ENCODE measurements at regions not wholly inside any gene's neighbourhood (a gene's known extent, or its start where the extent isn't known, plus 50 kb on each side); places are given as distances from the start of the nearest gene placed in this dataset.

DNA sequence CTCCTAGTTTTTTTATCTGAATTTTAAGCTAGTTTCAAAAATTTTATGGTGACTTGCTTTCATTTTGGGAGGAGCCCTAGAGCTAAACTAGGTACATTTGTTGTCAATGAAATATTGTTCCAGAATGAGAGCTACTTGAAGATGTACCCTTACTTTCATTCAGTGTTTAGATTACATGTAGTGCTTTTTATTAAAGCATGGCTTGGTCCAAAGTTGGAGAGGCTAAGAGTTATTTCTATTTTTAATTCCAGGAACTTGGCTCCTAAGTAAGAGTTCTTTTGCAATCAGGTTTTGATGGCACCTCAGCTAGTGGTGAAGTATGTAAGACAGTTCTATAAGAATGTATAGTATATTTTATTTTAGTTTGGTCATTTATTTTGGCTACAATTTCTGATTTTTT is 165.5 kb downstream of the PRR32 start:
- no peak for ATAC-seq (ENCODE audit: low read depth)

DNA sequence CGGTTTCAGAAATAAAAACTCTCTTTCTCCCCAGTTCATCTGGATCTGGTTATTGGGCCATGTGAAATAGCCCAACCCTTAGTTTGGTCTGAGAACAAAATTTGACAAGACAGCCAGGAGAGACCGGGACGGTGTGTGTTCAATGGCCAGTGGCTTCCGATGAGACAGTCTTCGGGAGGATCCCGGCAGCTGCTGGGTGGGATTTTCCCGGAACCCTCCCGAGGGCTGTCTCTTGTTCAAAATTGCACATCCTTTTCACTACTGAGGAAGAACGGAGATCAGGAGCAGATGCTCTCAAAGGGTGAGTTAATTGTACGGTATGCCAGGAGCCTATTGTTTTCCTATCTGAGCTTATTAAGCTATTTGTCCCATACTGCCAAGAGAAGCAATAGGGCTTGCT is 166.5 kb downstream of the PRR32 start:
- Histone ChIP-seq H3K4me3 (ENCODE audit: severe bottlenecking) (no peak overlapping the region), H3K4me1 (ENCODE audit: insufficient read depth, poor library complexity, severe bottlenecking) (no peaks in the 10 kb centered on the region), H3K27ac (ENCODE audit: poor library complexity, severe bottlenecking) (no peak overlapping the region), H3K36me3 (ENCODE audit: low read depth) (no peaks in the 10 kb centered on the region), H3K9me3 (ENCODE audit: severe bottlenecking) (no peaks in the 10 kb centered on the region), H3K27me3 (ENCODE audit: insufficient read depth, poor library complexity, severe bottlenecking) (no peaks in the 10 kb centered on the region)
- TF ChIP-seq, protein P1, sequence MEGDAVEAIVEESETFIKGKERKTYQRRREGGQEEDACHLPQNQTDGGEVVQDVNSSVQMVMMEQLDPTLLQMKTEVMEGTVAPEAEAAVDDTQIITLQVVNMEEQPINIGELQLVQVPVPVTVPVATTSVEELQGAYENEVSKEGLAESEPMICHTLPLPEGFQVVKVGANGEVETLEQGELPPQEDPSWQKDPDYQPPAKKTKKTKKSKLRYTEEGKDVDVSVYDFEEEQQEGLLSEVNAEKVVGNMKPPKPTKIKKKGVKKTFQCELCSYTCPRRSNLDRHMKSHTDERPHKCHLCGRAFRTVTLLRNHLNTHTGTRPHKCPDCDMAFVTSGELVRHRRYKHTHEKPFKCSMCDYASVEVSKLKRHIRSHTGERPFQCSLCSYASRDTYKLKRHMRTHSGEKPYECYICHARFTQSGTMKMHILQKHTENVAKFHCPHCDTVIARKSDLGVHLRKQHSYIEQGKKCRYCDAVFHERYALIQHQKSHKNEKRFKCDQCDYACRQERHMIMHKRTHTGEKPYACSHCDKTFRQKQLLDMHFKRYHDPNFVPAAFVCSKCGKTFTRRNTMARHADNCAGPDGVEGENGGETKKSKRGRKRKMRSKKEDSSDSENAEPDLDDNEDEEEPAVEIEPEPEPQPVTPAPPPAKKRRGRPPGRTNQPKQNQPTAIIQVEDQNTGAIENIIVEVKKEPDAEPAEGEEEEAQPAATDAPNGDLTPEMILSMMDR (IDR thresholded peaks at IDR 0.05; ENCODE audit: poor library complexity, severe bottlenecking) = no peak
- DNase-seq (ENCODE audit: low spot score) = no peak
- ATAC-seq (ENCODE audit: low read depth) = no peak

More for the DNA sequence above, 165.5 kb downstream of the PRR32 start:
- no peak overlapping the region for H3K27ac ChIP-seq (ENCODE audit: poor library complexity, severe bottlenecking)
- no peak for DNase-seq (ENCODE audit: low spot score)
- H3K4me3 ChIP-seq (ENCODE audit: severe bottlenecking) = no peak overlapping the region
- H3K36me3 ChIP-seq (ENCODE audit: low read depth) = no peaks in the 10 kb centered on the region
- H3K4me1 ChIP-seq (ENCODE audit: insufficient read depth, poor library complexity, severe bottlenecking) = no peaks in the 10 kb centered on the region
- H3K9me3 ChIP-seq (ENCODE audit: severe bottlenecking) = no peaks in the 10 kb centered on the region
- H3K27me3 ChIP-seq (ENCODE audit: insufficient read depth, poor library complexity, severe bottlenecking) = no peaks in the 10 kb centered on the region
- TF ChIP-seq, protein P1 (IDR thresholded peaks at IDR 0.05; ENCODE audit: poor library complexity, severe bottlenecking) = no peak

DNA sequence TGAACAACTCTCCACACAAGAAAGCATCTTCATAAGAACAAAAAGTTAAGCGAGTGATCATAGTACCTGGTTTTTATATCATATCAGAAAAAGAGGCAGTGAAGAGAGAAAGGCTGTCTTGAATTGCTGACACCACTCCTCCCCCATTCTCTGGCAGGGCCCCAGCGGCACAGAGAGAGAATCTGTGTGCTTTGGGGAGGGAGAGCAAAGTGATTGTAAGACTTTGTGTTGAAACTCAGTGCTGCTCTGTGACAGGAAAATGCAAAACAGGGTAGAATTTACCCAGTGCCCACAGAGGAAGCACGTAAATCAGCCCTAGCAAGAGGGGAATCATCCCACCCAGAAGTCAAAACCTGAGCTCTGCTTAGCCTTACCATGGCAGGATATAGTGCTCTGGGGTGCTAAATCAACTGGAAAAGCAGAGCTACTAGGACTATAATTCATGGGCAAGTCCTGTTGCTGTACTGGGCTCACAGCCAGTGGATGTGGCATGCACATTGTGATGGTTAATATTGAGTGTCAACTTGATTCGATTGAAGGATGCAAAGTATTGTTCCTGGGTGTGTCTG is 174.6 kb downstream of the PRR32 start:
- Histone ChIP-seq H3K4me3 (ENCODE audit: severe bottlenecking) (no peak overlapping the region), H3K9me3 (ENCODE audit: severe bottlenecking) (no peaks in the 10 kb centered on the region), H3K4me1 (ENCODE audit: insufficient read depth, poor library complexity, severe bottlenecking) (no peaks in the 10 kb centered on the region), H3K27ac (ENCODE audit: poor library complexity, severe bottlenecking) (no peak overlapping the region), H3K36me3 (ENCODE audit: low read depth) (no peaks in the 10 kb centered on the region), H3K27me3 (ENCODE audit: insufficient read depth, poor library complexity, severe bottlenecking) (no peaks in the 10 kb centered on the region)
- TF ChIP-seq, protein P1 (IDR thresholded peaks at IDR 0.05; ENCODE audit: poor library complexity, severe bottlenecking) = no peak
- DNase-seq (ENCODE audit: low spot score) (no peak), ATAC-seq (ENCODE audit: low read depth) (no peak)

DNA sequence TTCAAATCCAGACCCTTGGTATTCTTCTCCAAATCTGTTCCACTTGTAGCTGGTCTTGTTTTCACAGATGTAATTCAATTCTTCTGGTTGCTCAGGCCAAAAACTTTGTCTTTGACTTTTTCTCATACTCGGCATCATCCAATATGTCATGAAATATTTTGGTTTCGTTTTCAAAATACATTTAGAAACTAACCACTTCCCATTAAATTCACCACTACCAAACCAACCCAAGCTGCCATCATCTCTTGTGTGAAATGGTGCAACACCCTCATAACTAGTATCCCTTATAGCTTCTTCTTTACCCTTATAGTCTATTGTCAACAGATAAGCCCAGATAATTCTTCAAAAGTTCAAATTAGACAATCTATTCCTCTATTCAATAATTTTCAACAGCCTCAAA is 192.1 kb downstream of the PRR32 start:
- no peaks in the 10 kb centered on the region for H3K9me3 ChIP-seq (ENCODE audit: severe bottlenecking)
- no peaks in the 10 kb centered on the region for H3K4me1 ChIP-seq (ENCODE audit: insufficient read depth, poor library complexity, severe bottlenecking)
- DNase-seq (ENCODE audit: low spot score) (no peak), ATAC-seq (ENCODE audit: low read depth) (no peak)
- no peaks in the 10 kb centered on the region for H3K36me3 ChIP-seq (ENCODE audit: low read depth)
- TF ChIP-seq, protein P1 (IDR thresholded peaks at IDR 0.05; ENCODE audit: poor library complexity, severe bottlenecking) = no peak
- no peak overlapping the region for H3K27ac ChIP-seq (ENCODE audit: poor library complexity, severe bottlenecking)
- H3K4me3 ChIP-seq (ENCODE audit: severe bottlenecking) = no peak overlapping the region
- no peaks in the 10 kb centered on the region for H3K27me3 ChIP-seq (ENCODE audit: insufficient read depth, poor library complexity, severe bottlenecking)

DNA sequence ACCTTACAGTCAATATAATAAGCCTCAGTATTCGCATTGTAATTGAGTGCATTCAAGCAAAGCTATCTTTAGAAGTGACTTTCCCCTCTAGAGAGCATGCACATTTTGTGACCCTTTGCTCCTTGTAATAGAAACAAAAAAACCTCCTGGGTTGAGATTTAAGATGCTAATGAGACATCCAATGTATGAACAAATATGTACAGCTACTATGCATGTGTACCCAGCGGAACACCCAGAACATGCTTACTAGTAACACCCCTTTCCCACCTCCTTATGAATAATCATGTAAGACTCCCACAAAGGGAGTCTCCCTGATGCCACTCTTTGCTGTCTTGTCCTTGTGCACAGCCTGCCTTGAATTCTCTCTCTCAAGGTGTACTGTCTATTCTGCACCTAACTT is 205.5 kb downstream of the PRR32 start:
- H3K4me1 ChIP-seq (ENCODE audit: insufficient read depth, poor library complexity, severe bottlenecking) = no peaks in the 10 kb centered on the region
- H3K9me3 ChIP-seq (ENCODE audit: severe bottlenecking) = no peaks in the 10 kb centered on the region
- no peaks in the 10 kb centered on the region for H3K27me3 ChIP-seq (ENCODE audit: insufficient read depth, poor library complexity, severe bottlenecking)
- DNase-seq (ENCODE audit: low spot score) (no peak), ATAC-seq (ENCODE audit: low read depth) (no peak)
- no peak overlapping the region for H3K27ac ChIP-seq (ENCODE audit: poor library complexity, severe bottlenecking)
- no peak overlapping the region for H3K4me3 ChIP-seq (ENCODE audit: severe bottlenecking)
- TF ChIP-seq, protein P1 (IDR thresholded peaks at IDR 0.05; ENCODE audit: poor library complexity, severe bottlenecking) = no peak
- no peaks in the 10 kb centered on the region for H3K36me3 ChIP-seq (ENCODE audit: low read depth)
